GM21786 (cell line): ENCODE measurements at regions not wholly inside any gene's neighbourhood (a gene's known extent, or its start where the extent isn't known, plus 50 kb on each side); places are given as distances from the start of the nearest gene placed in this dataset.

Experiments used
- ATAC-seq: cut with Tn5 transposase; IDR thresholded peaks from one replicate; pipeline ENCODE4 v1.9.1; 2021; ENCODE audit not compliant: unreplicated experiment

DNA sequence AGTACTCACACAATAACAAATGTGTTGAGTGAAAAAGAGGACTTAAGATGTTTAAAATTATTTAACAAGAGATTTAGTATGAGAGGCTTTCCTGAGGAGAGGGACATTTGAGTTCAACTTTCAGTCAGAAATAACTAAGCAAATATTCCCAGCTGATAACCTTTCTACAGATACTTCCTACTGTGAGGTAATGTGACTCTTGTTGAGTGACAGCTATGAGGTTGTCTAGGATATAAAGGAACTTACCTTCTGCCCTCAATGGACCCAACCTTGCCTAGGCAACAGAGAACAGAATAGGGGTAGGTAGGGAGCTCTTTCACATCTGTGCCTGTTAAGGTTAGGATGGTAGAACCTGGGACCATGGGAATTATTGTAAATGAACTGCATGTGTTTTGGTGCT, 54.7 kb downstream of the GLUD2 start:
- no peak for ATAC-seq

DNA sequence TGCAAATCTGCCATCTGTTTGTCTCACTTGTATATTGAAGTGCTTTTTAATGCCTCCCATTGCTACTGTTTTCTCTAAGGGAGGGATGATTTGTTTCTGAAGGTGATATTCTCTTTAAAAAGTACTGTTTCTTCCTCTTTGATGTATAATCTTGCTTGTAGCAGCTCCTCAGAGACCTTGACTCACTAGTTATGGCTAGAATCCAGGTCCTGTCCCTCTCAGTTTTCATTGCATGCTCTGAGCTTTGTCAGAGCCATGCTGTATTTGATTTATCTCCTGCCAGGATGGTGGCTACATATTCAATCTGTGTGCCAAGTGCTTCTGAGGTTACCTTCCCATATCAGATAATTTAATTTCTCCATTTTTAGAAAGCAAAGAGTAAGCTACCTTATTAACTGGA, 56.0 kb downstream of the GLUD2 start:
- no peak for ATAC-seq

- no peak for ATAC-seq
These were observed 59.2 kb downstream of the GLUD2 start for GRCh38 chrX:121106484-121107235.

DNA sequence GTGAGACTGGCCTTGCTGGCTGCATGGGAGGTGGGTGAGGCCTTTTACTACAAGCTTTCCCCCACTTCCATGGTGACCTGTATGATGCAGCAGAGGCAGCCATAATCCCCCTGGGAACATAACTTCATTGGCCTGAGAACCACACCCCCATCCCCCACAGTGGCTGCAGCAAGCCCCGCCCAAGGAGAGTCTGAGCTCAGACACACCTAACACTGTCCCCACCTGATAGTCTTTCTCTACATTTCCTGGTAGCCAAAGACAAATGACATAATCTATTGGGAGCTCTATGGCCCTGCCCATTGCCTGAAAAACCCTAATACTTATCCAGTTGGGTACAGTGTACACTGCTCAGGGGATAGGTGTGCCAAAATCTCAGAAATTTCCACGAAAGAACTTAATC, 62.6 kb downstream of the GLUD2 start:
- ATAC-seq = no peak

- no peak for ATAC-seq
These were observed 63.1 kb downstream of the GLUD2 start for GRCh38 chrX:121110536-121110935.

DNA sequence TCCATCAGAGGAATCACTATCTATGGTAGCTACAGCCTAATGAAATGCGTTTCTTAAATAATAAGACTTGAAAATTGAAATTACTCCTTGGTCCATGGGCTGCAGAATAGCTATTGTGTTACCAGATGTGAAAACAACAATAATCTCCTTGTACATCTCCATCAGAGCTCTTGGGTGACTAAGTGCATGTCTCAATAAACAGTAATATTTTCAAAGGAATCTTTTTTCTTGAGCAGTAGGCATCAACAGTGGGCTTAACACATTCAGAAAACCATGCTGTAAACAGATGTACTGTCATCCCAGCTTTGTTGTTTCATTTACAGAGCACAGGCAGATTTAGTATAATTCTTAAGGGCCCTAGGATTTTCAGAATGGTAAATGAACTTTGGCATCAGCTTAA, 67.3 kb downstream of the GLUD2 start:
- ATAC-seq = no peak

DNA sequence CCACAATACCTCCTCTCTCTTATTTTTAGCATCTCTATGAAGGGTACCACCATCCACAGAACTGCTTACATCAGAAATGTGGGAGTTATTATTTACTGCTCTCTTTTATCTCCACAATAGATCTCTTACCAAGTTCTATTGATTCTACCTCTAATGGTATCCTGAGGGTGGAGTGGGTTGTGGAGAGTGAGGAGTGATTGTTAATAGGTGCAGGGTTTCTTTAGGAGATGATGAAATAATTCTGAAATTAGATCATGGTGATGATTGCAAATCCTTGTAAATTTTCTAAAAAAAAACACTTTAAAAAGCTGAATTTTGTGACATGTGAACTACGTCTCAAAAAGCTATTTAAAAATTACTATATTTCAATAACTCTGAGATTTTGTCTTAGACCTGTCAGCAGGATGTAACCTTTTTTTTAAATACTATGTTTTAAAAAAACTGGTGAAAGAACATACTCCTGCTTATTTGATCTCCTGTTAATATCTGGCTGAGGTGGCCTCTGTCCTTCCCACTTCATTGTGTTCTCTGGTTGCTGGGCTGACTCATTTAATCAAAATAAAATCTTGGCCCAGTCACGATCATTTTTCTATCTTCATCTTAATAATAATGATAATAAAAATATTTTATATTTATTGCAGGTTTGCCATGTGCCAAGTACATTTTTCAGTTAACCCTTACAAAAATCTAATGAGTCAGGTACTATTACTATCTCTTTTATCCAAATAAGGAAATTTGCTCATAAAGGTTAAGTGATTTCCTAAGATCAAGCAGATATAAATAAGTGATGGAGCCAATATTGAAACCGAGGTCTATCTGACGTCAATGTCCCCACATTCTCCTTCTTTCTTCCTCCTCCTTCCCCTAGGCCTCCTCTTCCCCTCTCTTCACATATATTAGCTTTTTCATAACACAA, 73.5 kb downstream of the GLUD2 start:
- no peak for ATAC-seq

DNA sequence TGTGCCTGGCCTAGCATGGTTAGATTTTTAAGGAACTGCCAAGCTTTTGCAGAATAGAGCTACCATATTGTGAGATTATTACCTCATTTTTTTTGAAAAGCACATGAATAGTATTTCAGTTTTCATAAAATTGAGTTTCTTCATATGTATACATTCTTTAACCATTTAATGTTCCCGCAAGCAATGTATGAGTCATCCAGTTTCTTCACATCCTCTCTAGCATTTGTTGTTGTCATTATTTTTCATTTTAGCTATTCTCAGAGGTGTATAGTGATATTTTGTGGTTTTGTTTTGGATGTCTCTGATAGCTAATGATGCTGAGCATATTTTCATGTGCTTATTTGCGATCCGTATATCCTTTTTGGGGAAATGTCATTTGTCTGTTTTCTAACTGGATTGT, 74.9 kb downstream of the GLUD2 start:
- no peak for ATAC-seq

DNA sequence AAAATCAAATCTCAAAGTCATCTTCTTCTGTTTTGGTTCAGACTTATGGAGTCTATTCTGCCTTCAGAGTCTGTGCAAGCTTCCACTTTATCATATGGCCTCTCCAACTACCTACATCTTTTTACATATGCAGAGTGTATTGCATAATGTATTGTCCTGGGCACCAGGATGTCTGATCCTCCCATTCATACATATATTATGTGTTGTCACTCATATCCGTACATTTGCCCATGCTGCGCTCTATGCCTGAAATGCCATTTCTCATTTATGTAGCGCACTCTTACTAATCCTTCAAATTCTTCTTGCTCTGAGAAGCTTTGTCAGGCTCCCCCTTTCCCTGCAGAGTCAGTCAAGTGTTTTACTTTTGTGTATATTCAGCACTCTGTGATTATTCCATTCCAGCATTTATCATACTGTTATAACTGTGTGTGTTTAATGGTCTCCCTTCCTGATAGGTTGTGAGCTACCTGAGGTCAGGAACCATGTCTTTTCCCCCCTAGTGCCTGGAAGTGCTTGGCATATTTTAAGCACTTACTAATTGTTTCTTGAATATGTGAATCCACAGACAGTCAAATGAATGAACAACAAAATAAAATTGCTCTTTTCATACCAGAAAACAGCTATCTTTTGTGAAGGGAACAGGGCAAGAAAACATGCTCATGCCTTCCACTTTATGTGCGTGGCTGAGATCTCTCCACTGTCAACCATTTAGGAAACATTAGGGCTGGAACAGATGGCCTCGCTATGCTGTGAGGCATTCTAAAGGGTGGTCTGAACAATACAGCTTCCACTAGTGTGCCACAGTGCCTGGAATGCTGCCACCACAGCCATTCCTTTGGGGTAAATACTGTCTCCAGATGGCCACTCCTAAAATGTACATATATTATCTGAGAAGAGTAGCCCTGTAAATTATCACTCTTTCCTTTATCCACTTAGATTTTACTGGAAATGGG, 81.8 kb downstream of the GLUD2 start:
- no peak for ATAC-seq

DNA sequence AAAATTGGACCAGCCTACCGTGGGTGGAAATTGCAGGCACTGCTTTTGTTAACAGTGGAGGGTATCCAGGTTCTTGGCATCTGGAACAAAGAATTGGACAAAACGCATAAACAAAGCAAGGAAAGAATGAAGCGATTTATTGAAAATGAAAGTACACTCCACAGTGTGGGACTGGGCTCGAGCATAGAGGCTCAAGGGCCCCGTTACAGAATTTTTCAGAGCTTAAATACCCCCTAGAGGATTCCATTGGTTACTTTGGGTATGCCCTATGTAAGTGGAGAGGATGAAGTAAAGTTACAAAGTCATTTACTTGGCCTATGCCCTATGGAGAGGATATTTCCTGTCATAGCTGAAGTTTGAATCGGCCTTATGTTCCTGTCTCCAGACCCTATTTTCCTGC, 85.3 kb downstream of the GLUD2 start:
- ATAC-seq = no peak

GRCh38 chrX:121135488-121136207, 88.2 kb downstream of the GLUD2 start:
- no peak for ATAC-seq

DNA sequence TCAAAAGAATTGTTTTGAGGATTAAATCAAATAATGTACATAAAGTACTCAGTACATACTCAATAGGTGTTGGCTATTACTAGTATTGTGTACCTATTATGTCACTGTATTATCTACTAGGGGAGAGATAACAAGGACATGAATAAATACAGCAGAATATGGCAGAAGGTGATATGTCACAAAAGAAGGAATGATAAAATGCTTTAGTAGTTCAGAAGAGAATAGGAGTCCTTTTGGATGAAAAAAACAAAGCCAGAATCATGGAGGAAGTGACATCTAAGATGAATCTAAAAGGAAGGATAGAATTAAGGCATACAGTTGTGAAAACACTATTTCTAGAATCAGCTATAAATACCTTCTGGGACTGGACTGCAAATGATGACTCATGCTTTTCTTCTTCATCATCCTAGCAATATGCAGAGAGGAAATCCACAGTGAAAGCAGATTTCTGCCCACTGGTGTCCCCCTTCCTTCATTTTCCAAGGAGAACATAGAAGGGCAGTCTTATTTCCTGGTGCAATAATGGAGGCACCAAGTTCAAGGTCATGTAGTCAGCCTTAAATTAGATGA, 98.7 kb downstream of the GLUD2 start:
- peak; percentile 45 for ATAC-seq

DNA sequence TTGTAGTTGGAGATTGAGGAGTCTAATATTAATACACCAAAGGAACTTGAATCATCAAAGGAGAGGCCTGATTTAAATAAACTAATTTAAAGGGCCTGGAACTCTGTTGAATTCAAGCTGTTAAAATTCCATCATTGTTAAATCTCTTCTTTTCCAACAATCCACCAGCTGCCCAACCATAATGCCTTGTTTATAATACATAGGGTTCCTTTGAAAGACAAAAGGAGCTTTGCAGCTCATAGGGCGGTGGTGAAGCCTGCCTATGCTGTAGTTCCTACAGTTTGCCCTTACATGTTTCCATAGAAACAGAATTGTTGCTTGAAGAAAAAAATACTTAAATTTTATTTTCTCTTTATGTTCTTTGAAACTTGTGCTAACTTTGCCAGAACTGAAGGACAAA, 102.8 kb downstream of the GLUD2 start:
- ATAC-seq = no peak

DNA sequence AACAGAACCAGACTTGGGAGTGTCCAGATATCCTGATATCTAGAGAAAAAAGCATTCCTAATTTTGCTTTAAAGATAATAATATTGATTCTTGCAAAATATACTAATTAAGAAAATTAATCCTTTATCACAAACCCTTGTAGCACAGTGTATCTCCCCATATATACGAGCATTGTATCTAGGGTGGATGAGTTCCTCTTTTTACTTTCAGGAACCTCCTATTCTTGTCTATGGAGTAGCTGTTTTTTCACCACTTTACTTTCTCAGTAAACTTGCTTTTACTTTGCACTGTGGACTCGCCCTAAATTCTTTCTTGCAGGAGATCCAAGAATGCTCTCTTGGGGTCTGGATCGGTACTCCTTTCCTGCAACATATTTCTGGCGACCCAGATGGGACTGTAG, 103.9 kb downstream of the GLUD2 start:
- ATAC-seq = peak; percentile 83

- no peak for ATAC-seq
These were observed 107.5 kb downstream of the GLUD2 start for GRCh38 chrX:121154858-121155404.

DNA sequence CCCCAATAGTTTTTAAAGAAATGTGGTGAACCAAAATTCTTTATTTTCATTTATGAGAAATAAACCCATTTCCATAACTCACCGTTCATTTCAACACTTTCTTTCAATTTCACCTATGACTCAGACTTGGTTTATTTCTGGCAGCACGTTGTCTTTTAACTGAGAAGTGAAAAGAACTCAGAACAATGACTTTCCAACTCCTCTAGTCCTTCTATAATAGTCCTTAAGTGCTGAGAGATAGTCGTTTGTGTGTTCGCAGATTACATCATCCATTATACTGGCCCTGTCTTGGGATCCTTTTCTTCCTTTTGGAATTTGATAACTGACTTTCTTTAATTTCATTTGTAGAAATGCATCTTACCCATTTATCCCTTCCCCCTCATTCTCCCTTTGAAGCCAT, 113.6 kb downstream of the GLUD2 start:
- ATAC-seq = peak; percentile 87

DNA sequence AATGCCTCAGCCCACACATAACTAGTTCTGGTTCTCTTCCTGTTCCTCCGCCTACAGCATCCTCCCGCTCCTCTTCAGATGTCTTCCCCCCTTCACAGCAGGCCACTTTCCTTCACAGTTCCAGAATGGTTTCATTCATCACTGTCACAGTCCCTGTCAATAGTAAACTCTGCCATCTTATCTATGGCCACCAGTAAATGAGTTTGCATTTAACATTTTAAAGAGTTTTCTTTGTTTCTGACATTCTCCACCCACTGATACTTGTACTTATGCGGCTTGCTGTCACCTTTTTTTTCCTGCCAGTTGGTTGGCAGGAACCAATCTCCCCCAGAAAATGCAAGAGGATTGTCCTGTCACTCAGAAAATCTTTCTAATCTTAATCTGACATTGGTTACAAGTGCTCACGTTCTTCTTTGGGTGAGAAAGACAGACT, 114.1 kb downstream of the GLUD2 start:
- peak; percentile 43 for ATAC-seq

- no peak for ATAC-seq
These were observed 116.0 kb downstream of the GLUD2 start for GRCh38 chrX:121163443-121163842.

- no peak for ATAC-seq
These were observed 118.5 kb downstream of the GLUD2 start for GRCh38 chrX:121165930-121166359.
